SK-N-SH (cell line): ENCODE measurements at regions not wholly inside any gene's neighbourhood (a gene's known extent, or its start where the extent isn't known, plus 50 kb on each side); places are given as distances from the start of the nearest gene placed in this dataset.

Experiments
- CHD2 ChIP-seq: fragments of 150-350 bp; IDR thresholded peaks from 2 replicates; pipeline ENCODE4 v1.6.1; 2018; ENCODE audit warnings: low read length; ENCODE audit not compliant: partially characterized antibody
- CTCF ChIP-seq: fragments of 200-600 bp; sonication (generic); IDR thresholded peaks from 2 replicates; pipeline ENCODE4 v1.6.1; 2017; ENCODE audit warnings: antibody characterized with exemption, mild to moderate bottlenecking, moderate library complexity
- EP300 ChIP-seq, 2 experiments: IDR thresholded peaks; 2 replicates each; pipeline versions ENCODE4 v1.4.0 to v1.6.1; 2012; ENCODE audit warnings: borderline replicate concordance in 1 of 2, low read depth in 1 of 2, low read length in 1 of 2
- JUND ChIP-seq: IDR thresholded peaks from 2 replicates; pipeline ENCODE4 v1.4.0; 2012
- NFIC ChIP-seq: IDR thresholded peaks from 2 replicates; pipeline ENCODE4 v1.4.0; 2012; ENCODE audit warnings: borderline replicate concordance
- NRF1 ChIP-seq: IDR thresholded peaks from 2 replicates; pipeline ENCODE4 v1.6.1; 2012; ENCODE audit warnings: low read depth, mild to moderate bottlenecking, low read length
- POLR2AphosphoS5 ChIP-seq: IDR thresholded peaks from 2 replicates; pipeline ENCODE4 v1.6.1; 2012; ENCODE audit warnings: low read depth, low read length
- RFX5 ChIP-seq: IDR thresholded peaks from 2 replicates; pipeline ENCODE4 v1.6.1; 2012; ENCODE audit warnings: mild to moderate bottlenecking, improper control_type of control experiment, low read length
- SIN3A ChIP-seq: IDR thresholded peaks from 2 replicates; pipeline ENCODE4 v1.6.1; 2012; ENCODE audit warnings: low read depth, mild to moderate bottlenecking, low read length, moderate library complexity, borderline replicate concordance
- TAF1 ChIP-seq: IDR thresholded peaks from 2 replicates; pipeline ENCODE4 v1.6.1; 2012; ENCODE audit warnings: low read depth, mild to moderate bottlenecking, low read length, moderate library complexity, borderline replicate concordance
- USF2 ChIP-seq: fragments of 150-350 bp; IDR thresholded peaks from 2 replicates; pipeline ENCODE4 v1.6.1; 2017; ENCODE audit warnings: antibody characterized with exemption, low read length, low read depth, borderline replicate concordance
- YY1 ChIP-seq: IDR thresholded peaks from 2 replicates; pipeline ENCODE4 v1.4.0; 2012; ENCODE audit warnings: low read depth, mild to moderate bottlenecking
- ZBTB33 ChIP-seq: IDR thresholded peaks from 2 replicates; pipeline ENCODE4 v1.4.0; 2012; ENCODE audit warnings: low read depth, borderline replicate concordance

GRCh38 chr7:13563257-13563656, 426.2 kb downstream of the ETV1 start:
- TF ChIP-seq CTCF (no peak), YY1 (no peak), RFX5 (no peak), CHD2 (no peak), SIN3A (no peak), NRF1 (no peak), POLR2AphosphoS5 (no peak), JUND (no peak), NFIC (no peak), ZBTB33 (no peak), TAF1 (no peak), USF2 (no peak), EP300 (IDR thresholded peaks at IDR 0.05; ENCODE audit: borderline replicate concordance in 1 of 2, low read depth in 1 of 2, low read length in 1 of 2) (no peak)
